Memory B cell (primary cell): ENCODE measurements at regions not wholly inside any gene's neighbourhood (a gene's known extent, or its start where the extent isn't known, plus 50 kb on each side); places are given as distances from the start of the nearest gene placed in this dataset.

Experiments
- ATAC-seq: fragments of 150-1000 bp; cut with Tn5 transposase; 2 replicates; pipeline ENCODE4 v1.10.0; 2021; ENCODE audit warnings: low read depth, mild to moderate bottlenecking, moderate library complexity
- DNase-seq, 2 donors: peaks; one replicate each; pipeline ENCODE4 v3.0.0; 2022; ENCODE audit warnings: low spot score in 2 of 2
- H3K27ac Mint-ChIP-seq: one replicate; pipeline ENCODE4 v1.8.0; 2022; ENCODE audit warnings: mild to moderate bottlenecking, moderate library complexity, mixed read lengths
- H3K27me3 Mint-ChIP-seq: one replicate; pipeline ENCODE4 v1.8.0; 2022; ENCODE audit warnings: mixed read lengths
- H3K36me3 Mint-ChIP-seq: one replicate; pipeline ENCODE4 v1.8.0; 2022; ENCODE audit warnings: mild to moderate bottlenecking, mixed read lengths
- H3K4me1 Mint-ChIP-seq: one replicate; pipeline ENCODE4 v1.8.0; 2022; ENCODE audit warnings: mixed read lengths
- H3K4me3 Mint-ChIP-seq: one replicate; pipeline ENCODE4 v1.8.0; 2022; ENCODE audit warnings: mild to moderate bottlenecking, moderate library complexity, mixed read lengths
- H3K9me3 Mint-ChIP-seq: one replicate; pipeline ENCODE4 v1.8.0; 2022; ENCODE audit warnings: mixed read lengths

GRCh38 chr5:52356311-52356918 is 431.3 kb upstream of the ITGA1 start:
- ATAC-seq (no peak), DNase-seq (no peak)

GRCh38 chr5:52359261-52359660 is 428.5 kb upstream of the ITGA1 start:
- no peak for ATAC-seq
- no peaks in the 10 kb centered on the region for H3K27me3 Mint-ChIP-seq
- H3K4me1 Mint-ChIP-seq, result no peaks in the 10 kb centered on the region
- DNase-seq, result no peak
- no peak overlapping the region for H3K4me3 Mint-ChIP-seq
- no peak overlapping the region for H3K27ac Mint-ChIP-seq
- H3K9me3 Mint-ChIP-seq, result peaks cover 2% of the 10 kb centered on the region
- no peaks in the 10 kb centered on the region for H3K36me3 Mint-ChIP-seq

More at GRCh38 chr5:52356311-52356918, 431.3 kb upstream of the ITGA1 start:
- Mint-ChIP-seq H3K27ac (no peak overlapping the region), H3K27me3 (no peaks in the 10 kb centered on the region), H3K4me1 (no peaks in the 10 kb centered on the region), H3K36me3 (no peaks in the 10 kb centered on the region), H3K9me3 (no peaks in the 10 kb centered on the region), H3K4me3 (no peak overlapping the region)

- DNase-seq, result no peak
- H3K9me3 Mint-ChIP-seq, result peaks cover 3% of the 10 kb centered on the region
- no peaks in the 10 kb centered on the region for H3K36me3 Mint-ChIP-seq
- H3K4me1 Mint-ChIP-seq, result no peaks in the 10 kb centered on the region
- no peaks in the 10 kb centered on the region for H3K27me3 Mint-ChIP-seq
- H3K27ac Mint-ChIP-seq, result no peak overlapping the region
- no peak overlapping the region for H3K4me3 Mint-ChIP-seq
- ATAC-seq, result no peak
Observed at GRCh38 chr5:52360985-52361384, 426.7 kb upstream of the ITGA1 start.

GRCh38 chr5:52374286-52374685 is 413.4 kb upstream of the ITGA1 start:
- H3K9me3 Mint-ChIP-seq, result no peaks in the 10 kb centered on the region
- H3K4me1 Mint-ChIP-seq, result no peaks in the 10 kb centered on the region
- DNase-seq (no peak), ATAC-seq (no peak)
- H3K27ac Mint-ChIP-seq, result no peak overlapping the region
- no peaks in the 10 kb centered on the region for H3K27me3 Mint-ChIP-seq
- no peak overlapping the region for H3K4me3 Mint-ChIP-seq
- no peaks in the 10 kb centered on the region for H3K36me3 Mint-ChIP-seq

- Mint-ChIP-seq H3K36me3 (no peaks in the 10 kb centered on the region), H3K4me3 (no peak overlapping the region), H3K9me3 (peaks cover 4% of the 10 kb centered on the region), H3K27me3 (no peaks in the 10 kb centered on the region), H3K4me1 (no peaks in the 10 kb centered on the region), H3K27ac (no peak overlapping the region)
- no peak for ATAC-seq
- DNase-seq, result no peak
Observed at GRCh38 chr5:52375969-52376368, 411.7 kb upstream of the ITGA1 start.

- Mint-ChIP-seq H3K27me3 (no peaks in the 10 kb centered on the region), H3K4me1 (no peaks in the 10 kb centered on the region), H3K36me3 (no peaks in the 10 kb centered on the region), H3K9me3 (peaks cover 6% of the 10 kb centered on the region), H3K4me3 (no peak overlapping the region), H3K27ac (no peak overlapping the region)
- ATAC-seq, result no peak
- no peak for DNase-seq
Observed at GRCh38 chr5:52376592-52376991, 411.1 kb upstream of the ITGA1 start.

GRCh38 chr5:52378237-52378636 is 409.5 kb upstream of the ITGA1 start:
- no peak for DNase-seq
- H3K27me3 Mint-ChIP-seq, result no peaks in the 10 kb centered on the region
- no peaks in the 10 kb centered on the region for H3K36me3 Mint-ChIP-seq
- H3K4me3 Mint-ChIP-seq, result no peak overlapping the region
- no peaks in the 10 kb centered on the region for H3K4me1 Mint-ChIP-seq
- no peak for ATAC-seq
- peaks cover 6% of the 10 kb centered on the region for H3K9me3 Mint-ChIP-seq
- no peak overlapping the region for H3K27ac Mint-ChIP-seq

- Mint-ChIP-seq H3K4me3 (no peak overlapping the region), H3K27ac (no peak overlapping the region)
Observed at GRCh38 chr5:52388349-52388748, 399.4 kb upstream of the ITGA1 start.

GRCh38 chr5:52392321-52392720 is 395.4 kb upstream of the ITGA1 start:
- no peak for DNase-seq
- no peak for ATAC-seq
- Mint-ChIP-seq H3K27ac (no peak overlapping the region), H3K27me3 (no peaks in the 10 kb centered on the region), H3K4me3 (no peak overlapping the region), H3K4me1 (no peaks in the 10 kb centered on the region), H3K9me3 (peaks cover 2% of the 10 kb centered on the region), H3K36me3 (no peaks in the 10 kb centered on the region)

More at GRCh38 chr5:52388349-52388748, 399.4 kb upstream of the ITGA1 start:
- DNase-seq (no peak), ATAC-seq (no peak)
- H3K27me3 Mint-ChIP-seq, result no peaks in the 10 kb centered on the region
- H3K36me3 Mint-ChIP-seq, result no peaks in the 10 kb centered on the region
- H3K4me1 Mint-ChIP-seq, result no peaks in the 10 kb centered on the region
- H3K9me3 Mint-ChIP-seq, result peaks cover 4% of the 10 kb centered on the region

GRCh38 chr5:52409835-52410234 is 377.9 kb upstream of the ITGA1 start:
- no peak for DNase-seq
- H3K27me3 Mint-ChIP-seq, result no peaks in the 10 kb centered on the region
- H3K4me1 Mint-ChIP-seq, result no peaks in the 10 kb centered on the region
- H3K4me3 Mint-ChIP-seq, result no peak overlapping the region
- peaks cover 3% of the 10 kb centered on the region for H3K9me3 Mint-ChIP-seq
- no peak overlapping the region for H3K27ac Mint-ChIP-seq
- no peak for ATAC-seq
- H3K36me3 Mint-ChIP-seq, result no peaks in the 10 kb centered on the region

GRCh38 chr5:52419357-52419756 is 368.4 kb upstream of the ITGA1 start:
- no peak overlapping the region for H3K27ac Mint-ChIP-seq
- H3K4me1 Mint-ChIP-seq, result no peaks in the 10 kb centered on the region
- H3K27me3 Mint-ChIP-seq, result no peaks in the 10 kb centered on the region
- DNase-seq, result no peak
- no peak for ATAC-seq
- H3K9me3 Mint-ChIP-seq, result no peaks in the 10 kb centered on the region
- H3K36me3 Mint-ChIP-seq, result no peaks in the 10 kb centered on the region
- no peak overlapping the region for H3K4me3 Mint-ChIP-seq

GRCh38 chr5:52427615-52428014 is 360.1 kb upstream of the ITGA1 start:
- peaks cover 3% of the 10 kb centered on the region for H3K9me3 Mint-ChIP-seq
- no peak overlapping the region for H3K4me3 Mint-ChIP-seq
- ATAC-seq, result no peak
- no peak for DNase-seq
- no peaks in the 10 kb centered on the region for H3K4me1 Mint-ChIP-seq
- no peak overlapping the region for H3K27ac Mint-ChIP-seq
- no peaks in the 10 kb centered on the region for H3K27me3 Mint-ChIP-seq
- no peaks in the 10 kb centered on the region for H3K36me3 Mint-ChIP-seq

- Mint-ChIP-seq H3K4me1 (no peaks in the 10 kb centered on the region), H3K36me3 (no peaks in the 10 kb centered on the region), H3K27me3 (no peaks in the 10 kb centered on the region), H3K27ac (no peak overlapping the region), H3K9me3 (peaks cover 3% of the 10 kb centered on the region), H3K4me3 (no peak overlapping the region)
- ATAC-seq (no peak), DNase-seq (no peak)
Observed at GRCh38 chr5:52428977-52429489, 358.7 kb upstream of the ITGA1 start.

- Mint-ChIP-seq H3K4me1 (no peaks in the 10 kb centered on the region), H3K36me3 (no peaks in the 10 kb centered on the region), H3K9me3 (peaks cover 5% of the 10 kb centered on the region), H3K27me3 (no peaks in the 10 kb centered on the region), H3K4me3 (no peak overlapping the region), H3K27ac (no peak overlapping the region)
- ATAC-seq (no peak), DNase-seq (no peak)
Observed at GRCh38 chr5:52441768-52442167, 345.9 kb upstream of the ITGA1 start.

- Mint-ChIP-seq H3K27me3 (no peaks in the 10 kb centered on the region), H3K4me1 (no peaks in the 10 kb centered on the region), H3K27ac (no peak overlapping the region), H3K4me3 (no peak overlapping the region), H3K36me3 (no peaks in the 10 kb centered on the region), H3K9me3 (peaks cover 7% of the 10 kb centered on the region)
- DNase-seq, result no peak
- ATAC-seq, result no peak
Observed at GRCh38 chr5:52443187-52443586, 344.5 kb upstream of the ITGA1 start.
